A172 (cell line): ENCODE measurements at regions not wholly inside any gene's neighbourhood (a gene's known extent, or its start where the extent isn't known, plus 50 kb on each side); places are given as distances from the start of the nearest gene placed in this dataset.
A peak's percentile ranks its signal among the peaks of the same experiment; 100 is the strongest.

Source experiments
- DNase-seq: peaks from one replicate; pipeline ENCODE4 v3.0.0-alpha.2; 2015; ENCODE audit warnings: low spot score

DNA sequence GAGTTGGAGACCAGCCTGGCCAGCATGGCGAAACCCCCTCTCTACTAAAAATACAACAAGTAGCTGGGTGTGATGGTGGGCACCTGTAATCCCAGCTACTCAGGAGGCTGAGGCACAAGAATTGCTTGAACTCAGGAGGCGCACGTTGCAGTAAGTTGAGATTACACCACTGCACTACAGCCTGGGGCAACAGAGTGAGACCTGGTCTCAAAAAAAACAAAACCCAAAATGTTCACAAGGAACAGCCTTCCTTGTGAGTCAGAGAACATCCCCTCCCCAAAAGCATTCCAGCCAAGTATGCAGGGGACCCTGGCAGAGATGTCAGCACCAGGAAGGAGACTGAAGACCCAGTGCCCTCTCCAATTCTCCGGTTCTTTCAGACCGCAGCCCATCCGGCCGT lies 314.9 kb upstream of the TSHZ3 start:
- DNase-seq, result no peak

DNA sequence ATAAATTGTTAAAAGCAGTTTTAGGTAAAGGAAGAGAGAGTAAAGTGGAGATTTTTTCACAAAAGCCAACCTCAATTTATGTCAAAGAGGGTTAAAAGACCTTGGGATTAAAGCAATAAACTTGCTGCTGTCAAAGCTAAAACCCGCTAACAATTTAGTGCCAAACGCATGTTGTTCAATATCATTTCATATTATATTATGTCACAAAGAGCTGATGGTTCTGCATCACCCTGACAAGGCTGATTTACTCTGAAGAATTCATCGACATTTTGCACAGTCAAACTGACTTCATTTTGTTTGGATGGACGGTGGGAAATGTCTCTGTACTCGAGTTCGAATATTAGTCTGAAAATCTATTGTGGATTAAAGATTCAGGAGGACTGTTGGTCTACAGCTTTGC lies 315.8 kb upstream of the TSHZ3 start:
- no peak for DNase-seq

GRCh38 chr19:31666126-31666525 lies 316.9 kb upstream of the TSHZ3 start:
- peak; percentile 34 for DNase-seq

DNA sequence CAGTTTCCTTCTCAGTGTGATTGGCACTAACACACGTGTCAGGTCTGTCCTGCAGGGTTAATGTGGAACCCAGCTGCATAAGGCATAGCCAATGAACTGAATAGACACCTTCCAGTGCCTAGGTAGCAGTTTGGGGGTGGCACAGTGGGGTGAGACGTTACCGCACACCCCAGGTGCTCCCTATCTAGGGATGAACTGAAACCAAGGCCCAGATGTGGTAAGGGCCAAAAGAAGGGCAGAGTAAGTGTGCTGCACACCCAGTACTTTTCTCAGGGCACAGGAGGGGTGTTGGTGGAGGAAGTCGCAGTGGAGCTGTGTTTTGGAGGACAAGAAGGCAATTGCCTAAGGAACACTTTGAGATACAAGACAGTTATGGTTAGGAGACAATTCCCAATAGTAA lies 317.9 kb upstream of the TSHZ3 start:
- no peak for DNase-seq

DNA sequence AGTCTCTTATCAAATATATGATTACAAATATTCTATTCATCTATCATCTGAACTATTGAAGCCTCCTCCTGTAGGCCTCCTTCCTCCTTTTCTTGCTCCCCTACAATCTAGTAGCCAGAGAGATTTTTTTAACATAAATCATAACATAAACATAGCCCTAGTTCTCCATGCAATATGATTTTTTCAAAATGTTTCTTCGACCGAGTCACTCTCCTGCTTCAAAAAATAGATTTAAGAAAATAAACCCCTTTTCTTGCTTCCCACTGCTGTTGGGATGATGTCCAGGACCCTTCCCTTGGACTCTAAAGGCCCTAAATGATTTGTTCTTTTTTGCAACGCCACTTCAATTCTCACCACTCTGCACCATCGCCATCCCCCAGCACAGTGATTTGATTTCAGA lies 319.7 kb upstream of the TSHZ3 start:
- no peak for DNase-seq

GRCh38 chr19:31670931-31671330 lies 321.7 kb upstream of the TSHZ3 start:
- DNase-seq, result no peak

DNA sequence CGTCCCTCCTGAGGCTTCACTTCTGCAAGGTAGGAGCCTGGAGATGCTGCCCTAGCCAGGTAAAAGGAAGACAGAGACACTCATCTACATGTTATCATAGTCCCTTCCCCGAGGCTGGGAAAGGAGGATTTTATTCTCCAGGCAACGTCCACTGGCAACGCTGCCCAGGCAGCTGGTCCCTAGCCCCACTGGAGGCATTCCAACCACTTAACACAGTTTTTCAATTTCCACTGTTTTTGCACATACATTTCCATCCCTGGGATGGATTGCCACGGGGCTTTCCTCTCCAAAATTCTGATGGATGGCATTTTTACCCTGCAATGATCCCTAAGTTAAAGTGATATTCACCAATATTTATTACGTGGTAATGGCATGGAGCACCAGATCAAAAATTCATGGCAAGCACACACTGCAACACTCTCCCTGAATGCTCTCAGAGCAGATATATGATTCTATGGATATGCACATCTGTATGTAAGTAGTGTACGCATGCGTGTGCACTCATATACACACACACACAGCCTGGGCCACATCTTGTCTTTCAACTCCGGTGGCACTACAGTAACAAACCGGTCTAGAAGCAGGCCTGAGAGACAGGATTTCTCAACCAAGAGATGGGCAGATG lies 322.3 kb upstream of the TSHZ3 start:
- no peak for DNase-seq

GRCh38 chr19:31674503-31675192 lies 325.4 kb upstream of the TSHZ3 start:
- peak; percentile 80 for DNase-seq

- DNase-seq, result peak; percentile 98
Observed at GRCh38 chr19:31675193-31675913, 326.1 kb upstream of the TSHZ3 start.

- DNase-seq, result peak; percentile 70
Observed at GRCh38 chr19:31676271-31677004, 327.2 kb upstream of the TSHZ3 start.

GRCh38 chr19:31678421-31678820 lies 329.2 kb upstream of the TSHZ3 start:
- DNase-seq, result no peak

GRCh38 chr19:31681121-31681520 lies 331.9 kb upstream of the TSHZ3 start:
- DNase-seq, result no peak

- DNase-seq, result no peak
Observed at GRCh38 chr19:31693131-31693932, 344.1 kb upstream of the TSHZ3 start.

GRCh38 chr19:31693933-31694269 lies 344.7 kb upstream of the TSHZ3 start:
- DNase-seq, result no peak

GRCh38 chr19:31694761-31695160 lies 345.5 kb upstream of the TSHZ3 start:
- DNase-seq, result no peak

- DNase-seq, result no peak
Observed at GRCh38 chr19:31699421-31699820, 350.2 kb upstream of the TSHZ3 start.

DNA sequence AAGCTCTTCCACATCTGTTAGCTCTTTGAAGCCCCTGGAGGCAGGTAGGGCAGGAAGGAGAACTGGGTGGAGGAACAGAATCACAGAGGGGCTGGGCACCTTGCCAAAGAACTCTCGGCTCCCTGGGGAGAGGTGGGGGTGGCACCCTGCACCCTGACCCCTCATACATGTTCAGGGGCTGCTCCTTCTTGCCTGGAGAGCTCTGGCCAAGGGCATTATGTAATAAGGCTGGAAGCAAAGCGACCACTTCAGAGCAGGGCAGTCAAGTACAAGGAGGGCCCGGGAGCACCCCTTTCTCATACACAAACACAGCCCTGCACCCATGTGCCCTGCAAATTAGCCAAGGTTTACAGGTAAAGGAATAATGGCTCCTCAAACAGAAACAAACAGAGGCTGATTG lies 351.9 kb upstream of the TSHZ3 start:
- DNase-seq, result no peak

DNA sequence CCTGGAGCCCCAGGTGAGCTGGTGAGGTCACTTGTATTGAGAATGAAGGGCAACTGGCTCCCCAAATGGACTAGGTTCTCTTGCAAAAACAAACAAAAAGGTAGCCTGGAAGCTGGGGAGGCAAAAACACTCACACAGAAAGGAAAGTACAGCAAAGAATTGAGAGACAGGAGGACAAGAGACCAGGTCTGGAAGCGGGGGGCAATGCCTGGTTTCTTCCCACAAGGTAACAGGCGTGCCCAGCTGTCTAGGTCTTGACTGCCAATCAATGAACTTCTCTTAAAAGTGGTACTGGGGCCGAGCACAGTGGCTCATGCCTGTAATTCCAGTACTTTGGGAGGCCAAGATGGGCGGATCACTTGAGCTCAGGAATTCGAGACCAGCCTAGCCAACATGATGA lies 356.4 kb upstream of the TSHZ3 start:
- DNase-seq, result no peak

DNA sequence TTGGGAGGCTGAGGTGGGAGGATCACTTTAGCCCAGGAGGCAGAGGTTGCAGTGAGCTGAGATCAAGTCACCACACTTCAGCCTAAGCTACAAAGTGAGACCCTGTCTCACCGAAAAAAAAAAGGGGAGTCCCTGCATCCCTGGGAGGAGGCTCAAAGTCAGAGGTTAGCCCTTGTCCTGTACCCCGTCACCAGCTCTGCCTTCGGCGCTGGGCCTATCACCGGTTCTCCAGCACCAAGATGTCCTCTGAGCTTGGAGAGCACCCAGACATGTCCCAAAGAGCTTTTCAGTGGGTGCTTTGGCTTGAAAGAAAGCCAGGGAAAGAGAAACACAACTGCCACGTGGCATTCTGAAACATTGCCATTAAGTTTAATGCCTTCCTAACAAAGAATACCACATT lies 356.9 kb upstream of the TSHZ3 start:
- no peak for DNase-seq

DNA sequence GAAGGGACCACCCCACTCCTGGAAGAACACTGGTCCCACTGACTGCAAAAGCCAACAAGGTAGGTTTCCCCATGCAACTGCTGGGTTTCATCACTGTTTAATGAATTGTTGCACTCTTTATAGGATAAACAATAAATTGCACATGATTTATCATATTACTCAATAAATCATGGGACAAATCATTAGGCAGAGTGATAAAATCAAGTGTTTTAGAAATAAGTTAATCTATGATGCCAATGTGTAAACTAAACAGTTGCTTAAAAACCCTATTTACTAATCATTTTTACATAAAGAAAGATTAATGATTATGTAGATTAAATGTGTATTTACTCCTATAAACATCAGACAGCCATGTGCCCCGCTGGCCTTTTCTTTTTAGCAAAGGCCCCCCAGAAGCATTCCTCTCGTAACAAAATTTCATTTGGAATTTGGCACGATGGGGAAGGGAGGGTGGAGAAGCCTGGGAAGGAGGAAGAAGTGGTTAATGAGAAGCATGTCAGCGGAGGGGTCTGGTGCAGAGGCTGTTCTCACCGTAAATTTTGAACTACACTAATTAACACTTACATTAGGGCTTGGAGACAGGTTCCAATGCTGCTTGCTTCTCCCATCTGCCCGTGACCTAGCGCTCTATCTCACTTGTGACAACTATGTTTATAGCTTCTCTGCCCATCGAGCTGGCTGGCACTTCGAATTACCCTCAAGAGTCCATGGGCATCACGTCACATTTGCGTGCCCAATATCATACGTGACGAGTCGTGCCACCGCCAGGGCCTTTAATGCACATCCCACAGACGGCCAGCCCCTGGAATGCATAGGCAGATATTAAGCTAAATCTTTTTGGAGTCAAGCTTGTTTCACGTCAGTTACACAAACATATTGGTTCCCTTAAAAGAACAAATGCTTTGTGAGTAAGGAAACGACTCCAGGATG lies 357.7 kb upstream of the TSHZ3 start:
- no peak for DNase-seq

DNA sequence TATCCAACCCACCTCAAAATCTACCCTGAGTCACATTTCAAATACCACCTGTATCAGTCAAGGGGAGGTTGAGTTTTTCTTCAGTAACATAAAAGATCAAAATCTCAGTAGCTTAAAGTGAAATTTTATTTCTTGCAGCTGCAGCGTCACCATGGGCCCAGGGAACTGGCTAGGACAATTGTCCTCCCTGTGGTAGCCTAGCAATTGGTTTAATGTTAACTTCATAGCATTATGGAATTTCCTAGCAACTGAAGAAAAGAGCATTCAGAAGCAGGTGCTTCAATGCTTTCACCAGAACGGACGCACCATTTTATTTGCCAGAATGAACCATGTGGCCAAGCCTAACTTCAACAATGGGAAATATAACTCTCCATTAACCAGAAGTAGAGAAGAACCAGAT lies 359.3 kb upstream of the TSHZ3 start:
- DNase-seq, result no peak
